GM12878 (cell line): ENCODE measurements at regions not wholly inside any gene's neighbourhood (a gene's known extent, or its start where the extent isn't known, plus 50 kb on each side); places are given as distances from the start of the nearest gene placed in this dataset.

ENCODE experiments used
- ATAC-seq: fragments of 200-7000 bp; cut with Tn5 transposase; 3 replicates; pipeline ENCODE4 v1.9.1; 2020; ENCODE audit warnings: mild to moderate bottlenecking, moderate library complexity
- BruUV-seq: library from RNA; stranded (reverse); fragments of 400-500 nt; replicated peaks from 2 replicates; lab custom pipeline; 2021; lab: Mats Ljungman, UMichigan
- CTCF ChIA-PET: fragments of 300-600 bp; sonication (Branson Sonifier 250); formaldehyde crosslinking; extraction: SDS; loops from one replicate; lab custom pipeline; 2021; ENCODE audit warnings: inconsistent platforms; lab: Yijun Ruan, JAX
- POLR2A ChIA-PET: fragments of 350-600 bp; formaldehyde crosslinking; extraction: SDS; loops from one replicate; lab custom pipeline; 2021; ENCODE audit warnings: inconsistent platforms; lab: Charles Lee
- RAD21 ChIA-PET: fragments of 300-600 bp; sonication (Branson Sonifier 250); formaldehyde crosslinking; loops from one replicate; lab custom pipeline; 2023; ENCODE audit warnings: antibody characterized with exemption; ENCODE audit not compliant: unreplicated experiment; lab: Charles Lee
- SMC1A ChIA-PET: fragments of 300-600 bp; sonication (Branson Sonifier 250); formaldehyde crosslinking; loops from one replicate; lab custom pipeline; 2023; ENCODE audit not compliant: unreplicated experiment, uncharacterized antibody; lab: Charles Lee
- DNase-seq: peaks from one replicate; pipeline ENCODE4 v3.0.0-alpha.2; 2011; ENCODE audit warnings: low read depth, low spot score
- FAIRE-seq: peaks from 3 replicates; lab custom pipeline; 2011; peaks lifted over from hg19 to GRCh38; lab: Jason Lieb, UNC
- H2AFZ ChIP-seq: 2 replicates; pipeline ENCODE4 v1.6.0; 2011; ENCODE audit warnings: low read depth, low read length, control low read depth; ENCODE audit not compliant: control insufficient read depth
- H3K27ac ChIP-seq: 2 replicates; pipeline ENCODE4 v1.5.1; 2011; ENCODE audit warnings: control low read depth; ENCODE audit not compliant: control insufficient read depth, insufficient read depth
- H3K27me3 ChIP-seq, 2 experiments: replicated peaks in 1 of 2; 2 replicates each; pipeline versions ENCODE4 v1.6.0 to v1.6.1; 2011; ENCODE audit warnings: low read length in 1 of 2; ENCODE audit not compliant: control insufficient read depth in 2 of 2, insufficient read depth in 2 of 2
- H3K36me3 ChIP-seq, 2 experiments: 2 replicates each; pipeline ENCODE4 v1.5.1; 2011; ENCODE audit warnings: low read length in 1 of 2; ENCODE audit not compliant: control insufficient read depth in 2 of 2, insufficient read depth in 2 of 2
- H3K4me1 ChIP-seq: 2 replicates; pipeline ENCODE4 v1.6.1; 2011; ENCODE audit warnings: mild to moderate bottlenecking, low read length, moderate library complexity, mixed read lengths; ENCODE audit not compliant: control insufficient read depth, insufficient read depth
- H3K4me2 ChIP-seq: 2 replicates; pipeline ENCODE4 v1.6.0; 2011; ENCODE audit warnings: control low read depth; ENCODE audit not compliant: control insufficient read depth, insufficient read depth
- H3K4me3 ChIP-seq: fragments of 200-600 bp; sonication (generic); 2 replicates; pipeline ENCODE4 v1.5.1; 2016
- H3K79me2 ChIP-seq: 2 replicates; pipeline ENCODE4 v1.6.0; 2011; ENCODE audit warnings: low read length; ENCODE audit not compliant: control insufficient read depth, insufficient read depth
- H3K9ac ChIP-seq: 2 replicates; pipeline ENCODE4 v1.8.0; 2011; ENCODE audit warnings: low read length, control low read depth, mixed read lengths; ENCODE audit not compliant: control insufficient read depth, insufficient read depth
- H3K9me3 ChIP-seq: replicated peaks from 3 replicates; pipeline ENCODE4 v1.5.1; 2011; ENCODE audit warnings: mild to moderate bottlenecking, low read length; ENCODE audit not compliant: control insufficient read depth, insufficient read depth
- H4K20me1 ChIP-seq: 2 replicates; pipeline ENCODE4 v1.6.0; 2011; ENCODE audit not compliant: control insufficient read depth, insufficient read depth
- NBN ChIP-seq: fragments of 450-650 bp; IDR thresholded peaks from 2 replicates; pipeline ENCODE4 v1.6.1; 2016
- STAT1 ChIP-seq: fragments of 450-650 bp; conservative IDR thresholded peaks from 2 replicates; pipeline ENCODE4 v1.6.1; 2014; ENCODE audit warnings: antibody characterized with exemption, mild to moderate bottlenecking
- WGBS: methylation state at CpG from one replicate; pipeline ENCODE4 v1.1.6; 2016; ENCODE audit warnings: low lambda C conversion rate; ENCODE audit not compliant: insufficient replicate concordance, insufficient coverage; ENCODE audit errors: missing lambda C conversion rate; 5-methylcytosine and 5-hydroxymethylcytosine counted together
- in situ Hi-C: fragments of 300-500 bp; cut with MboI; formaldehyde crosslinking; loops from 9 replicates; pipeline ENCODE4 v1.14.3; 2018; ENCODE audit warnings: mixed read lengths
- intact Hi-C: fragments of 100-400 bp; cut with micrococcal nuclease; formaldehyde crosslinking; loops from one replicate; pipeline ENCODE4 v1.14.2; 2022; ENCODE audit not compliant: unreplicated experiment
- TF ChIP-seq, protein P1 (sequence below): IDR thresholded peaks from 2 replicates; pipeline ENCODE4 v1.6.1; 2011; ENCODE audit warnings: borderline replicate concordance, low read depth, mild to moderate bottlenecking, moderate library complexity, mixed read lengths, low read length; ENCODE audit not compliant: insufficient read depth; ENCODE audit errors: extremely low read length

DNA sequence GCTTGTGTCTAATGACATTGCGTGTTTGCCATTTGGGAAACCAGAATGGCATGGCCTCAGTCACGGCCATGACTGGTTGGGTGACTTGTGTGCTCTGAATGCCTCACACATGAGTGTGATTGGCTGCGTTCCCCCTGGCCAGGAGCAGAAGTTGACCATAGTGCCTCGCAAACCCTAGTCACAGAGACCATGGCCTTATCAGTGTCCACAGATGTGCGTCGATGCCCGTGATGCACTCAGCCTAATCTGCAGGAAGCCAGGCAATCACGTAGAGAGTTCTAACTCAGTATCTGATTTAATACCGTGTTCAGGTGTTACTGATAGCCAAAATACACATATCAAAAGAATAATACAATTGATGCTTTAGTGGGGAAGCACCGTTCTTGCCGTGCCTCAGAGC lies 64.0 kb downstream of the BOLA3 start:
- TF ChIP-seq, protein P1, sequence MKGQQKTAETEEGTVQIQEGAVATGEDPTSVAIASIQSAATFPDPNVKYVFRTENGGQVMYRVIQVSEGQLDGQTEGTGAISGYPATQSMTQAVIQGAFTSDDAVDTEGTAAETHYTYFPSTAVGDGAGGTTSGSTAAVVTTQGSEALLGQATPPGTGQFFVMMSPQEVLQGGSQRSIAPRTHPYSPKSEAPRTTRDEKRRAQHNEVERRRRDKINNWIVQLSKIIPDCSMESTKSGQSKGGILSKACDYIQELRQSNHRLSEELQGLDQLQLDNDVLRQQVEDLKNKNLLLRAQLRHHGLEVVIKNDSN = no peak
- TF ChIP-seq STAT1 = no peak
- no peak for TF ChIP-seq NBN
- no peaks in the 10 kb centered on the region for H4K20me1 ChIP-seq
- H2AFZ ChIP-seq = no peak overlapping the region
- no peak overlapping the region for H3K4me2 ChIP-seq
- no peak overlapping the region for H3K4me3 ChIP-seq
- H3K36me3 ChIP-seq = peaks cover 35 to 46% of the 10 kb centered on the region in 2 experiments
- ChIA-PET RAD21 (no interaction called here), SMC1A (interaction anchor here (0.7 kb wide), 1 partner anchor 32 kb away, joined by 3 read pairs; no protein-coding TSS in a partner anchor), POLR2A (no interaction called here), CTCF (interaction anchor here (1.4 kb wide), 1 partner anchor 260 kb away, joined by 3 read pairs; no protein-coding TSS in a partner anchor)
- no peak for FAIRE-seq
- no peak overlapping the region for H3K9ac ChIP-seq
- intact Hi-C loops = loop anchor here (5.0 to 10.0 kb wide), 2 partner anchors 176 to 259 kb away; partner anchors contain the start of gene STAMBP
- no peak overlapping the region for H3K27ac ChIP-seq
- in situ Hi-C loops = no loop called here
- no peak for ATAC-seq
- no TSS peak for BruUV-seq
- H3K4me1 ChIP-seq = peaks cover 12% of the 10 kb centered on the region
- H3K27me3 ChIP-seq = no peaks in the 10 kb centered on the region
- H3K79me2 ChIP-seq = peaks cover 5% of the 10 kb centered on the region; the same call in 1 of the 2 replicates
- DNase-seq = no peak
- H3K9me3 ChIP-seq = no peaks in the 10 kb centered on the region
- WGBS = 96% methylated on average over 11 of the region's 11 CpGs
